CD4-positive, alpha-beta T cell treated with Interleukin-17A for 1 hour (primary cell): ENCODE measurements at regions not wholly inside any gene's neighbourhood (a gene's known extent, or its start where the extent isn't known, plus 50 kb on each side); places are given as distances from the start of the nearest gene placed in this dataset.
"Not testable (repeated sequence)": the region's sequence is repeated elsewhere in the genome, so short reads cannot be mapped to it uniquely, and the experiment has no call there.

Experiments used
- DNase-seq: peaks from one replicate; pipeline ENCODE4 v3.0.0-alpha.2; 2020

GRCh38 chr12:11446372-11446771, 51.0 kb upstream of the PRB2 start:
- DNase-seq: no peak

- no peak for DNase-seq
Measured at GRCh38 chr12:11457996-11458645, 62.8 kb upstream of the PRB2 start.

DNA sequence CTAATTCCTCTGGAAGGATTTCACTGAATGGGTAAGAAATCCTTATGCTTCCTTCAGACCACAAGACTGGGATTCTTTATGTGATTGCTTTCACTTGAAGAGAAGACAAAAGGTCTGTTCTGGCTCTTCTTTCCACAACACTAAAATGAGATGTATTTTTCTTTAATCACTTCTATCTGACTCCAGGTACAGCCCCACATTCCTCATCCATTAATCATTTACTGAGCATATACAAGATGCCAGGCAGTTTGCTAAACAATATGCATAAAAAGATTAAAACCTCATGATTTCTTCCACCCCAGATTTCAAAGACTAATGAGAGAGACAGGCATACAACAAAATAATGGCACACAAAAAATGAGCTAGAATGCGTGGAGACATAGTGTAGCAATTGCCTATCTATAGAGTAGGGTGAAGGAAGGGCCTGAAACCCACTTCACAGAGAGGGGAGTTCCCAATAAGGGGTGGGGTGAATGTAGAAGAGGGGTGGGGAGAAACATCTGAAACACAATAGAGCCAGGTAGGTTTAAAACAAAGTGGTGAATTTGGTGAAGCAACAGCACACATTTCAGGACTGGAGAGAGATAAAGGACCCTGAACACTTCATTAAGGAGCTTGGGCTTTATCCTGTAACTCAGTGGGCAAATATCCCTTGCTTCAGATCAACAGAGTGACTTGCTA, 65.1 kb upstream of the PRB2 start:
- DNase-seq: no peak

DNA sequence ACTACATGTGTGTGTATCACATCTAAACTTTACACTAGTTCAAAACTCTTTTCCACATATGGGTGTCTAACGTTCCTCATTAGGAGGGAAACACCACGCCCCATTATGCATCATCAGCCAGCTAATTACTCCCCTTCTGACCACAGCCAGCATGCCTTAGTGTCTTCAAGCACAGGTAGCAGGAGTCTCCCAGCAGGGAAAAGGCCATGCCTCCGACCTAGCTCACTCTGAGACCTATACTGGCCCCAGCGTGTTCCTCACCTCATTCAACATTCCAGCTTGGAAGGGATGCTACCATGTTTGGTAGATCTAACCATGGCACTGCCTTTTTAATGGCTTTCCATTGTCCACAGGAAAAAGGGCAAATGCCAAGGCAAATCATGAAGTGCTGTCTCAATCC, 66.1 kb upstream of the PRB2 start:
- no peak for DNase-seq

- no peak for DNase-seq
Measured at GRCh38 chr12:11477110-11477509, 81.7 kb upstream of the PRB2 start.

- no peak for DNase-seq
Measured at GRCh38 chr12:11482955-11483354, 87.6 kb upstream of the PRB2 start.

DNA sequence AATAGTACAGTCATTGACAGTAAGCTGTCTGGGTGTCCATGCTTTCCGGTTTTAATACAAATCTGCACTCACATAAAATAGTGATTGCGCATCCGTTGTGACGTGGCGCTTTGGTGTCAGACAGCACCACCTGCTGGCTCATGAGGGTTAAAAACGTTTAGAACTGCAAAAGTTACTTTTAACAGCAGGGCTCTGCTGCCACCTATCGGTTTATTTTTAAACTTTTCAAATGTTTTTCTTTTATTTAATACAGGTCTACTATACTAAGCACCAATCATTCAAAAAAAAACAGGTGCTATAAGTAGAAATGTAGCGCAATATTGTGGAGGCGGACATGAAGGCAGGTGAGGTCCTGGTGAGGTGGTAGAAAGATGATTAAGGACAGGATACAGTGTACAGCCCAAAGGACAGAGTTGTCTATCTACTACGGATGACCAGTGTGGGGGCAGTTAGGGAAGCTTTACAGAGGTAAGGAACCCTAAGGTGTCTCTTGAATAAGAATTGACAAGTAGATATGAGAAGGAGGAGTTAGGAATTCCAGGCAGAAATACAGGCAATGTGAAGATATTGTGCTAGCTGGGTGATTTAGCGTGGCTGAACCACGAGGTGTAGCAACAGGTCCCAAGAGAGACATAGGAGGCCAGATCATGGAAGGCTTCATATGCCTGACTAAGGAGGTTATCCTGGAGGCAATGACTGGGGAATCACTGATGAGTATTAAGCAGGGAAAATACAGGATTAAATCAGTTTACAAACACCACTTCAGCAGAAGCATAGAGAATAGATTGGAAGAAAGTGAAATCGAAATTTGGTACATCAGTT, 91.5 kb upstream of the PRB2 start:
- DNase-seq: peak; percentile 88

- no peak for DNase-seq
Measured at GRCh38 chr12:11496157-11496851, 100.9 kb upstream of the PRB2 start.

DNA sequence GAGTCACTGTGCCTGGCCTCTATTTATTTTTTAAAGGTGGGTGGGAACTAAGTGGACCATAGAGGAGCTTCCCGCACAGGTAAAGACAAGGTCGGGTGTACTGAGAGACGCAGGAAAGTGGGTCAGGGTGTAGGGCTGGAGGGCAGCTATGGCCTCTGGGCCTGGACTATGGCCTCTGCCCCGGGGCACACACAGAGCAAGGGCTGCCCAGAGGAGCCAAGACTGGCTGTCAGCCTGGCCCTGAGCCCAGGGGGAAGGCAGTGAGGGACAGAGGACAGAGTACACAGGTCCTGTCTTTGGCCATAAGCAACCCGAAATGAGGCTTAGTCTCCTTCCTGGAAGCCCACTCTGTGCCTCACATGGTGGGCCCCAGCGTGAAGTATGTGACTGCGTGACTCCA, 102.1 kb upstream of the PRB2 start:
- no peak for DNase-seq

DNA sequence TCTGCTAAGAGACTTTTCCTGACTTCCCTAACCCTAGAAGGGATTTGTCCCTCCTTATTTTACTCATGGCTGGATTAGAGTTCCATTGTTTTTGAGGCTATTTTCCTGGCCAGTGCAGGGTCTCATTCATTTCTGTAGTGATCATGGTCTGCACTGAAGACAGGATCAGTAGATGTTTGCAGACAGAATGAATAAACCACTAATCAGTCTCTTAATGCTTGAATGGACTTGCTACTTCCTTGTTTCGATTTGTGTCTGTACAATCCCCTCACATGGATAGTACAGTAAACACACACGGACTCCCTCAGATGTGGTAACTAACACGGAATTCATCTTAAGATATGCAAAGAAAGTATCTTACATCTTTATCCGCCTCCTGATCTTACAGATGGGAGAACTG, 102.6 kb upstream of the PRB2 start:
- DNase-seq: no peak

GRCh38 chr12:11498574-11498973, 103.2 kb upstream of the PRB2 start:
- not testable (repeated sequence) for DNase-seq

- DNase-seq: no peak
Measured at GRCh38 chr12:11499806-11500187, 104.4 kb upstream of the PRB2 start.

DNA sequence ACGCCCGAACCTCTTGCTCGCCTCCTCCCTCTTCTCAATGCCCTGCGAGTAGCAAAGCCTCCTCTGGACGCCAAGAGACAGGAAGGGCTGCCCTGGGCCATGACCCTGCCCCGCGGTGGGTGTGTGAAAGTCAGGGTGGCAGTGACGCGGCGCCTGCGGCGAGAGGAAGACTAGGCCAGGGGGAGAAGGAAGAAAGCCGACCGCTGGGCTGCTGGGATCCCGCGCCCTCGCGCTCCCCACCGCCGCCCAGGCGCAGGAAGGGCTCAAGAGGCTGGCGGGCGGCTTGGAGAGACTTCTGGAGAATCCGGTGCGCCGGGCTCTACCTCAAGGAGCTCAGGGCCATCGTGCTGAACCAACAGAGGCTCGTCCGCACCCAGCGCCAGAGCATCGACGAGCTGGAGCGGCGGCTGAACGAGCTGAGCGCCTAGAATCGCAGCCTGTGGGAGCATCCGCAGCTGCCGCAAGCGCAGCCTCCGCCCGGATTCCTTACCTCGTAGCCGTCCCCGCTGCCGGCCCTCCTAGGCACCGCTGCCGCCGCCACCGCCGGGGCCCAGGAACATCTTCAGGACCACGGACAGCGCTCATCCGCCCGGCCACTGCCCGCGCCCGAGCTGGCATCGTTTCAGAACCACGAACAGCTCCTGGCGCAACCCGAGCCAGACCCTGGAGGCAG, 105.0 kb upstream of the PRB2 start:
- peak; percentile 70 for DNase-seq

- no peak for DNase-seq
Measured at GRCh38 chr12:11500861-11501230, 105.5 kb upstream of the PRB2 start.

- DNase-seq: no peak
Measured at GRCh38 chr12:11508699-11509098, 113.3 kb upstream of the PRB2 start.

DNA sequence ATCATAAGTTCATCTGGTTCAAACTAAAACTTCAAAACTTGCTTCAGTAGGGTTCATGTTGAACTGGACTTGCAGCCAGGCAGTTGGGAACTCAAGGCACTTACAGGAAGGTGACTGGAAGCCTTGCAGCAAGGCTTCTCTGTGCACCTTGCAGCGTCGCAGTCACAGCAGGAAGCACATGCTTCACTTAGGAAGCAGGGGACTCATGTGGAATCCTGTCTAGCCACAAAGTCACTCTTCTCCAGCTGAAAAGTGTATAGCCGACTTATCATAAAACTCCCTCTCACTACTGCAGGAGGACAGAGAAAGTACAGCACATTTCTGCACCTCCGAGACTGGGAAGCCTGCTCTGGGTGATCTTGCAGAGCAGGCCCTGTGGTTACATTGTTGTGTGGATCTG, 114.0 kb upstream of the PRB2 start:
- DNase-seq: no peak

GRCh38 chr12:11510671-11511070, 115.3 kb upstream of the PRB2 start:
- no peak for DNase-seq

DNA sequence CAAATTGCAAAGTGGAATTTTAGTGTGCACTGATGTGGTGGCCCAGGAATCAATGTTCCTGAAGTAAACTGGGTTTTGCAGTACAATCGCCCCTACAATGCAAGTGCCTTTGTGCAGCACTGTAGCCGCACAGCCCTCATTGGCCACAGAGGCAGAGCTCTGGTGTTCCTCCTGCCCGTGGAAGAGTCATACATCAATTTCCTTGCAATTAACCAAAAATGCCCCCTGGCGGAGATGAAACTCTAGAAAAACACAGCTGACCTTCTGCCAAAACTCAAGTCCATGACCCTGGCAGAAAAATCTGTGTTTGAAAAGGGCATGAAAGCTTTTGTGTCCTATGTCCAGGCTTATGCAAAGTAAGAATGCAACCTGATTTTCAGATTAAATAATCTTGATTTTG, 117.9 kb upstream of the PRB2 start:
- DNase-seq: no peak

GRCh38 chr12:11517080-11517479, 121.7 kb upstream of the PRB2 start:
- DNase-seq: no peak

DNA sequence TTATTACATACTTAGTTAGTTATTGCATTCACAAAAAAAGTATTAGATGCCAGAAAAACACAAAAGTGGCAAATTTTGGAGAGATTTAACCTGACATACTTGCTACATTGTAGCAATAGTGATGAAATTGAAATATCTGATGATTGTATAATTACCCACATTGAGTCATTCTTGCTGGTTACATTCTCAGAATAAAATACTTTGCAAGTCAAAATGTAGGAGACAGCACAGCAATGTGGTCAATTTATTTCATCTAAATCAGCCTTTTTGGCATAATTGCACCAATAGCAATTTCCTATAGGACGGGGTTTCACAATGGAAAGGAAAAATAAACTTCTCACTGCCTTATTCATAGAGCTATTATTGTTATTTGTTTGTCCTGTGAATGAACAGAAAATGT, 125.0 kb upstream of the ETV6 start:
- no peak for DNase-seq

GRCh38 chr12:11534064-11534463, 115.4 kb upstream of the ETV6 start:
- no peak for DNase-seq

GRCh38 chr12:11535127-11535526, 114.3 kb upstream of the ETV6 start:
- no peak for DNase-seq

GRCh38 chr12:11539156-11539555, 110.3 kb upstream of the ETV6 start:
- no peak for DNase-seq
